M059J (cell line): ENCODE measurements at regions not wholly inside any gene's neighbourhood (a gene's known extent, or its start where the extent isn't known, plus 50 kb on each side); places are given as distances from the start of the nearest gene placed in this dataset.

Source experiments
- DNase-seq: peaks from one replicate; pipeline ENCODE4 v3.0.0-alpha.2; 2012; ENCODE audit warnings: low read depth

GRCh38 chr20:7330850-7331249 is 563.4 kb downstream of the BMP2 start:
- DNase-seq, result no peak

GRCh38 chr20:7332169-7332568 is 564.7 kb downstream of the BMP2 start:
- no peak for DNase-seq

GRCh38 chr20:7333841-7334240 is 566.4 kb downstream of the BMP2 start:
- DNase-seq, result no peak

- DNase-seq, result no peak
Observed at GRCh38 chr20:7346026-7346425, 578.5 kb downstream of the BMP2 start.

- peak; percentile 6 for DNase-seq
Observed at GRCh38 chr20:7346562-7346961, 579.1 kb downstream of the BMP2 start.

GRCh38 chr20:7347409-7347808 is 579.9 kb downstream of the BMP2 start:
- DNase-seq, result no peak

DNA sequence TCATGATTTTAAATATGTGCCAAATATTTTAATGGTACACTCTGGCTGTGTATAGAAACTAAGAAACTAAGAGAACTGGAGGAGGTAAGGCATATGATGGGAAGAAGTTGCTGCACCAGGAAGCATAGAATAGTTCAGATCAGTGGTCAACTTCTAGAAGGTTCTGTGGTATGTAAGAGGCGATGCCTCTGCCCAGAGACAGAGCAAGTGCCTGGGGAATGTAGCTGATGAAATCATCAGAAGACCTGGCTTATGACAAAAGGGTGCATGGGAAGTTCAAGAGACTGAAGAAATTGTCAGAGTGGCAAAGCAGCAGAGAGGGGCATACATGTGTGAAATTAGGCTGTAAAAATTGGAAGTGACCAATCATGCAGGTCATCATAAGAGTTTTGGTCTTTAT is 580.8 kb downstream of the BMP2 start:
- DNase-seq, result no peak

DNA sequence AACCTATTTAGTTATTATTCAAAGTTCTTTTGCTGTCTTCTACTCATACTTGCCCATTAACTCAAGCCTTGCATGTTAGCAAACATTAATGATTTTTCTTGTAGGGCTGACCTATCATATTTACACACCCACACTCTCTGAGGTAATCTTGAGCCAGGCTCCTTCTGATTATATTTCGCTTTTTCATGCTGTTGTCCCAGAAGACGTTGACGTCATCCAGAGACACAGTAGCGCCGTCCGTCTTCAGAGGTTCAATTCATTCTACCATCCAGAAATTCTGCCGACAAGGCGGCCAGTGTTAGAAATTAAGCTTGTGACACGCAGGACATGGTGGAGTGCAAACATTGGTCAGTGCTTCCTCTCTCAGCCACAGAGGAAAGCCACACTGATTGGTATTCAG is 584.7 kb downstream of the BMP2 start:
- no peak for DNase-seq

- DNase-seq, result no peak
Observed at GRCh38 chr20:7355051-7355450, 585.2 kb downstream of the HAO1 start.

- no peak for DNase-seq
Observed at GRCh38 chr20:7358670-7359069, 581.6 kb downstream of the HAO1 start.

DNA sequence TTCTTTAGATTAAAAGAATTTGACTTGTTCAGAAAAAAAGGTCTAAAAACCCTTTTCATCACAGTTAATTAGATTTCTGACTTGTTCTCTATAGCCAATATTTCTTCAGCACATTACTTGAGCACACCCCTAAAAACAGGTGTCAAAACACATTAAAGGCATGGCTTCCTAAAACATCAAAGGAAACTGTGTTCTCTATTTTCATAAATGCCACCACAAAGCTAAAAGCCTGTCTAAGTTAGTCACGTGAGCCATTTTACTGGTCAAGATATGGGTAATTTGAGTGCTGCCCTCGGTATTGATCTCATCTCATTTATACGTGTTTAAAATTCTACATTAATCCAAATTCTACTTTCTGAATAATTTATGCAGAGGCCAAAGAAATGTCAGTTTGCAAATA is 580.5 kb downstream of the HAO1 start:
- no peak for DNase-seq

- DNase-seq, result no peak
Observed at GRCh38 chr20:7361321-7361720, 578.9 kb downstream of the HAO1 start.

DNA sequence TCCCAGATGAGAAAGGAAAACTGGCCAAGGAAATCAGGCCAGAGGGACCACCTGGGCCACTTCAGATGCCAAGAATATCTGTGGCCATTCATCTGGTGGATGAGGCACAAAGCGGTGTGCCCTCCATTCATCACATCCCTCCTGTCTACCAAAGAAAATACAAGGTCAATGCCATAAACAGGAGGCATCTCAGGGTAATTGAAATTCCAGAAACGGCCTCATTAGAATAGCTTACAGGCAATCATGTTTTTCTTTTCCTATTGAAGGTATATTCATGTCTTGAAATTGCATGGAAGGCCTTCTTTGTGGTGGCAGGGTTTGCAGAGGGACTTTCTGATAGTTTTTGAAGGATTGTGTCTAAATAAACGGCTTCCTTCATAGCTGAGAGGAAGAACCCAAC is 578.3 kb downstream of the HAO1 start:
- DNase-seq, result no peak

DNA sequence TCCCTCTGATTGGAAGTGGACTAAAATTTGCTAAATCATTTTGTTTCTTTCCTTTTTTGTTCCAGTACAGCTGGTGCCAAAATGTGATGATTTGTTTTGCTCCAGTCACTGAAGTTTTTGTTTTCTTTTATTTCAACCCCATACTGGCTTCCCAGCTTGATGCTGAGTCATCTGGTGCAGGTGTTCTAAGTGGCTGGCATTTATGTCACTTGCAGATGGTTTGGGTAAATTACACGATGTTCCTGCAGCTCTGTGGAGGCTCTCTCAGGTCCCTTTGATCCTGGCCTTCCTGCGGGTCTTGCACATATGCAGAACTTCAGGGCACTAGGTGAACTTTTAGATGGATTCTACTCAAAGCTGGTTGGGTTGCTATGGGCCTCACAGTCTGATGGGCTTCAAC is 577.7 kb downstream of the HAO1 start:
- no peak for DNase-seq

- DNase-seq, result no peak
Observed at GRCh38 chr20:7366189-7366588, 574.1 kb downstream of the HAO1 start.

DNA sequence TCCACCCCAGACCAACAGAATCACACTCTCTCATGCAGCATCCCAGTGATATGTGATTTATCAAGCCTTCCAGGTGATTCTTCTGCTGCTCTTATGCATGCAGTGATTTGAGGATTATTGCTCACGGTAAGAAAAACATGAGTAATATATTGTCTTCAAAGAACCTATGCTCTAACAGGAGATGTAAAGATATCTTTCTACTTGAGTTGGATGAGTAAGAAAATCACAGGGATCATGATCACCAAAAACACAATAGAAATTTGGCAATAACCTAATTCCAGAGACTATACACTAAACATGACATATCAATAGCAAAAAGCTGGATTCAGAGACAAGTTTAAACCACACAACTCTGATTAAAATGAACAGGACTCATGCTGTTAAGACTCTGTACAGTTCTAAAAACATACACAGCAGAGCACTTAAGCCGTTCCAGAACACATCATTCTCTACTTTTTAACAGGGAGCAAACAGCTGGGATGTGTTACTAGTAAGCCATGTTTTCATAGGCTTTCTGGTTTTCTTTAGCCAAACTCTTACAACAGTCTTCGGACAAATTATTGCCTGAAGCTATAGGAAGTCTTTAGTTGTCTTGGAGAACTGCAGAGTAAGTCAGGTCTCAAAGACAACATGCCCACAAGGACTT is 568.6 kb downstream of the HAO1 start:
- DNase-seq, result no peak

DNA sequence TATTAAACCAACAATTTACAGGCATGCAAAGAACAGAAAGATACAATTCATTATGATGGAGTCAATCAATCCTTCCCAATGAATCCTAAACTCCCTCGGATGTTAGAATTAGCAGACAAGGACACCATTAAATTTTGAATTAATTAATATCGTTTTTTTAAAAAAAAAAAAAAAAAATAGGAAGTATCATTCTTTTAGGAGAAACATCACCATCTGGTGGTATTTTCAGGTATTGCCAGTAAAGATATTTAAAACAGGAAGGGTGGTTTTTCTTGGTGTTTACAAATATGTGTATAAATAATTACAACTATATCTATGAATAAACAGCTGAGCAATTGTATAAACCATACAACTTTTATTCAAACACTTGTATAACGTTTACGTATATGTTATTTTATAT is 564.4 kb downstream of the HAO1 start:
- DNase-seq, result peak; percentile 9

DNA sequence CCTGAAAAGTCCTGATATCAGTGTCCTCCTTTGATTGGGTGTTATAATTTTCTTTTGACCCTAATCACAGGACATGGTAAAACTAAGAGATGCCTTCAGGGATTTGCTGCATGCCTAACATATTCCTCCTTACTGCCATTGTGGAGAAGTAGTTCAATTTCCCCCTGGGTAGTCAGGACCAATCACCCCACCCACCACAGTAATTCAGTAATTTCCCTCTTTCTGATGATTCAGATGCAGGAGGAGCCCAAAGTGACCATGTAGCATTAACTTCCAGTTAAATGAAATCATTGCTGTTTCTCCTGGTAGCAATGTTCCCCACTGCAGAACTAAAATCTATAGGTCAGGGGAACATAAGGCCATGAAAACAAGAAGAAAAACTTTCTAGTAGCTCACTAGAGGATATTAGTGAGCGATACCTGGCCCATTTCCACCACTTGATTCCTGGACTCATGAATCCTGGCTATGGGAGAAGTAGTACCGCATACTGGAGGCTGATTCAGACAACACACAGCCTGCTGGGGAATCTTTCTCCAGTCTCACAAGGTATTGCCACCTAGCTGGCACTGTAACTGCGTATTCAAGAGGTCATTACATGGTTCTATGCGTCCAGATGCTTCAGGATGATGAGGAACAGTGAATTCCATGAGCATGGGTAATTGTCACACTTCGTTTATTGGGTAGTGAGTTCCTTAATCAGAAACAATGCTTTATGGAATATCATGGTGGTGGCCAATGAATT is 561.2 kb downstream of the HAO1 start:
- DNase-seq, result no peak

DNA sequence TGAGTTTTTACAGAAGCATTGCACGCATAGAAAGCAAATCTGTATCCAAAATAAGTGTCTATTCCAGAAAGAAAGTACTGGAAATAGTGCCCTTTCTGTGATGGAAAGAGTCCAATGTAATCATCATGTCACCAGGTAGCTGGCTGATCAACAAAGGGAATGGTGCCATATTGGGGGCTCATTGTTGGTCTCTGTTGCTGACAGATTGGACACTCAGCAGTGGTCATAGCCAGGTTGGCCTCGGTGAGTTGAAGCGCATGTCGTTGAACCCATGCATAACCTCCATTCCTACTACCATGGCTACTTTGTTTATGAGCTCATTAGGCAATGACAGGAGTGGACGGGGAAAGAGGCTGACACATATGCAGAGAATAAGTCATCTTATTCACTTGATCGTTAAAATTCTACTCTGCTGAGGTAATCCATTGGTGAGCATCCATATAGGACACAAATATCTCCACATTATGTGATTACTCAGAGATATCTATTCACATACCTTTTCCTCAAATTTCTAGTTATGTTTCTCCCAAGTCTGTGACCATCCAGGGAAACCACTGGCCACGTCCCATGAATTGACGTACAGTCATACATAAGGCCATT is 560.5 kb downstream of the HAO1 start:
- DNase-seq, result peak; percentile 12

- DNase-seq, result peak; percentile 17
Observed at GRCh38 chr20:7383216-7383615, 557.0 kb downstream of the HAO1 start.

DNA sequence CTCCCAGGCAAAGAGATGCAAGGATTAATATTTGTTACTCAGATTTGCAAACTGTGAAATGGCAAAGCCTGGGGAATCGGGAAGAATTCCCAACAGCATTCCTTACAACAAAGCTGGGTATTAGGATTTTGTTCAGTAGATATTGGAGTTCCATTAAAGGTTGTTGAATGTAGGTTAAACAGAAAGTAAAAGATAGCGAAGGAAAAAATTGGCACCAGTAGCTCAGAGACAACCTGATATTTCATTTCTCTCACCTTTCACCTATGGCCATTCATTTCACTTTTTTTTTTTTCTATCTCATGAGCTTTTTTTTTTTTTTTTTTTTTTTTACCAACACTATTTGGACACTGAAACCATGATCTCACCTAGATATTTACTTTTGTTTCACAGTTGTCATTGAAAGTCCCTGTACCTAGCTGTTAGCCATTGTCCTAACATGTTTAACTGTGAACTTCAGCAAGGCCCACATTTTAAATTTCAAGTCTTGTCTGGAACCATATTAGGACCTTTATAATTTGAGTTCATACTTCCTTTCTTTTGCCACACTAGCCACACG is 552.5 kb downstream of the HAO1 start:
- no peak for DNase-seq

GRCh38 chr20:7389216-7389615 is 551.0 kb downstream of the HAO1 start:
- DNase-seq, result no peak
